A549 (cell line): ENCODE measurements at regions not wholly inside any gene's neighbourhood (a gene's known extent, or its start where the extent isn't known, plus 50 kb on each side); places are given as distances from the start of the nearest gene placed in this dataset.

Experiments used
- EP300 ChIP-seq, 2 experiments: fragments of >200 bp; sonication (Bioruptor Twin); formaldehyde crosslinking; IDR thresholded peaks; 2 replicates in 1 of 2; 3 replicates in 1 of 2; pipeline ENCODE4 v1.6.1; 2016 to 2017
- HDAC2 ChIP-seq: fragments of 200-600 bp; sonication (generic); IDR thresholded peaks from 2 replicates; pipeline ENCODE4 v1.6.1; 2016
- HEYL ChIP-seq: fragments of 250-450 bp; sonication (Bioruptor Pico); IDR thresholded peaks from 2 replicates; pipeline ENCODE4 v1.8.0; 2021; ENCODE audit warnings: mild to moderate bottlenecking, moderate library complexity
- HOXA7 ChIP-seq: fragments of 250-450 bp; sonication (Bioruptor Pico); IDR thresholded peaks from 2 replicates; pipeline ENCODE4 v1.5.0; 2020; ENCODE audit warnings: mild to moderate bottlenecking, moderate library complexity
- KDM5A ChIP-seq: fragments of 200-600 bp; sonication (generic); IDR thresholded peaks from 2 replicates; pipeline ENCODE4 v1.6.1; 2016; ENCODE audit warnings: antibody characterized with exemption, mild to moderate bottlenecking
- POLR2A ChIP-seq: IDR thresholded peaks from 2 replicates; pipeline ENCODE4 v1.6.1; 2012; ENCODE audit warnings: mild to moderate bottlenecking, low read length
- RAD21 ChIP-seq, 2 experiments: fragments of >200 bp in 1 of 2; sonication (Bioruptor Twin) in 1 of 2; formaldehyde crosslinking in 1 of 2; IDR thresholded peaks in 1 of 2; conservative IDR thresholded peaks in 1 of 2; 2 replicates in 1 of 2; 3 replicates in 1 of 2; pipeline ENCODE4 v1.6.1; 2012 to 2018; ENCODE audit warnings: inconsistent platforms in 1 of 2
- TF ChIP-seq, protein P1 (sequence below): fragments of >200 bp; sonication (Bioruptor Twin); formaldehyde crosslinking; IDR thresholded peaks from 3 replicates; pipeline ENCODE4 v1.5.1; 2016
- TF ChIP-seq, protein P2 (sequence below): fragments of 200-600 bp; sonication (generic); IDR thresholded peaks from 2 replicates; pipeline ENCODE4 v1.6.1; 2016; ENCODE audit warnings: antibody characterized with exemption, mild to moderate bottlenecking, moderate library complexity
- TF ChIP-seq, protein P3 (sequence below): fragments of 250-450 bp; sonication (Bioruptor Pico); IDR thresholded peaks from 2 replicates; pipeline ENCODE4 v1.5.0; 2021; ENCODE audit warnings: mild to moderate bottlenecking, moderate library complexity, borderline replicate concordance

DNA sequence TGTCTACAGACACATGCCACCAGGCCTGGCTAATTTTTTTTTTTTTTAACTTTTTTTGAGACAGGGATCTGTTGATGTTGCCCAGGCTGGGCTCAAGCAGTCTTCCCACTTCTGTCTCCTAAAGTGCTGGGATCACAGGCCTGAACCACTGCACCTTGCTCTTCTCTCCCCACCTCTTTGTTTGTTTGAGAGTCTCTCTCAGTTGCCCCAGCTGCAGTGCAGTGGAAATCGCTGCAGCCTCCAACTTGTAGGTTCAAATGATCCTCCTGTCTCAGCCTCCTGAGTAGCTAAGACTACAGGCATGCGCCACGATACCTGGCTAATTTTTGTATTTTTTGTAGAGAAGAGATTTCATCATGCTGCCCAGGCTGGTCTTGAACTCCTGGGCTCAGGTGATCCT lies 115.6 kb downstream of the LARP7 start:
- TF ChIP-seq, protein P1, sequence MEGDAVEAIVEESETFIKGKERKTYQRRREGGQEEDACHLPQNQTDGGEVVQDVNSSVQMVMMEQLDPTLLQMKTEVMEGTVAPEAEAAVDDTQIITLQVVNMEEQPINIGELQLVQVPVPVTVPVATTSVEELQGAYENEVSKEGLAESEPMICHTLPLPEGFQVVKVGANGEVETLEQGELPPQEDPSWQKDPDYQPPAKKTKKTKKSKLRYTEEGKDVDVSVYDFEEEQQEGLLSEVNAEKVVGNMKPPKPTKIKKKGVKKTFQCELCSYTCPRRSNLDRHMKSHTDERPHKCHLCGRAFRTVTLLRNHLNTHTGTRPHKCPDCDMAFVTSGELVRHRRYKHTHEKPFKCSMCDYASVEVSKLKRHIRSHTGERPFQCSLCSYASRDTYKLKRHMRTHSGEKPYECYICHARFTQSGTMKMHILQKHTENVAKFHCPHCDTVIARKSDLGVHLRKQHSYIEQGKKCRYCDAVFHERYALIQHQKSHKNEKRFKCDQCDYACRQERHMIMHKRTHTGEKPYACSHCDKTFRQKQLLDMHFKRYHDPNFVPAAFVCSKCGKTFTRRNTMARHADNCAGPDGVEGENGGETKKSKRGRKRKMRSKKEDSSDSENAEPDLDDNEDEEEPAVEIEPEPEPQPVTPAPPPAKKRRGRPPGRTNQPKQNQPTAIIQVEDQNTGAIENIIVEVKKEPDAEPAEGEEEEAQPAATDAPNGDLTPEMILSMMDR: no peak
- no peak for TF ChIP-seq RAD21 (conservative IDR thresholded peaks at IDR 0.05 in 1 of 2, IDR thresholded peaks at IDR 0.05 in 1 of 2)
- TF ChIP-seq, protein P2, sequence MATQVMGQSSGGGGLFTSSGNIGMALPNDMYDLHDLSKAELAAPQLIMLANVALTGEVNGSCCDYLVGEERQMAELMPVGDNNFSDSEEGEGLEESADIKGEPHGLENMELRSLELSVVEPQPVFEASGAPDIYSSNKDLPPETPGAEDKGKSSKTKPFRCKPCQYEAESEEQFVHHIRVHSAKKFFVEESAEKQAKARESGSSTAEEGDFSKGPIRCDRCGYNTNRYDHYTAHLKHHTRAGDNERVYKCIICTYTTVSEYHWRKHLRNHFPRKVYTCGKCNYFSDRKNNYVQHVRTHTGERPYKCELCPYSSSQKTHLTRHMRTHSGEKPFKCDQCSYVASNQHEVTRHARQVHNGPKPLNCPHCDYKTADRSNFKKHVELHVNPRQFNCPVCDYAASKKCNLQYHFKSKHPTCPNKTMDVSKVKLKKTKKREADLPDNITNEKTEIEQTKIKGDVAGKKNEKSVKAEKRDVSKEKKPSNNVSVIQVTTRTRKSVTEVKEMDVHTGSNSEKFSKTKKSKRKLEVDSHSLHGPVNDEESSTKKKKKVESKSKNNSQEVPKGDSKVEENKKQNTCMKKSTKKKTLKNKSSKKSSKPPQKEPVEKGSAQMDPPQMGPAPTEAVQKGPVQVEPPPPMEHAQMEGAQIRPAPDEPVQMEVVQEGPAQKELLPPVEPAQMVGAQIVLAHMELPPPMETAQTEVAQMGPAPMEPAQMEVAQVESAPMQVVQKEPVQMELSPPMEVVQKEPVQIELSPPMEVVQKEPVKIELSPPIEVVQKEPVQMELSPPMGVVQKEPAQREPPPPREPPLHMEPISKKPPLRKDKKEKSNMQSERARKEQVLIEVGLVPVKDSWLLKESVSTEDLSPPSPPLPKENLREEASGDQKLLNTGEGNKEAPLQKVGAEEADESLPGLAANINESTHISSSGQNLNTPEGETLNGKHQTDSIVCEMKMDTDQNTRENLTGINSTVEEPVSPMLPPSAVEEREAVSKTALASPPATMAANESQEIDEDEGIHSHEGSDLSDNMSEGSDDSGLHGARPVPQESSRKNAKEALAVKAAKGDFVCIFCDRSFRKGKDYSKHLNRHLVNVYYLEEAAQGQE: no peak
- no peak for TF ChIP-seq POLR2A
- TF ChIP-seq HEYL: no peak
- TF ChIP-seq, protein P3, sequence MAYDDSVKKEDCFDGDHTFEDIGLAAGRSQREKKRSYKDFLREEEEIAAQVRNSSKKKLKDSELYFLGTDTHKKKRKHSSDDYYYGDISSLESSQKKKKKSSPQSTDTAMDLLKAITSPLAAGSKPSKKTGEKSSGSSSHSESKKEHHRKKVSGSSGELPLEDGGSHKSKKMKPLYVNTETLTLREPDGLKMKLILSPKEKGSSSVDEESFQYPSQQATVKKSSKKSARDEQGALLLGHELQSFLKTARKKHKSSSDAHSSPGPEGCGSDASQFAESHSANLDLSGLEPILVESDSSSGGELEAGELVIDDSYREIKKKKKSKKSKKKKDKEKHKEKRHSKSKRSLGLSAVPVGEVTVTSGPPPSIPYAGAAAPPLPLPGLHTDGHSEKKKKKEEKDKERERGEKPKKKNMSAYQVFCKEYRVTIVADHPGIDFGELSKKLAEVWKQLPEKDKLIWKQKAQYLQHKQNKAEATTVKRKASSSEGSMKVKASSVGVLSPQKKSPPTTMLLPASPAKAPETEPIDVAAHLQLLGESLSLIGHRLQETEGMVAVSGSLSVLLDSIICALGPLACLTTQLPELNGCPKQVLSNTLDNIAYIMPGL: no peak
- no peak for TF ChIP-seq HOXA7 (CRISPR knock-in tag)
- no peak for TF ChIP-seq EP300 (IDR thresholded peaks at IDR 0.05)
- TF ChIP-seq KDM5A: no peak
- TF ChIP-seq HDAC2: no peak
